AG10803 (cell line): ENCODE measurements at regions not wholly inside any gene's neighbourhood (a gene's known extent, or its start where the extent isn't known, plus 50 kb on each side); places are given as distances from the start of the nearest gene placed in this dataset.
A peak's percentile ranks its signal among the peaks of the same experiment; 100 is the strongest.
"Not testable (repeated sequence)": the region's sequence is repeated elsewhere in the genome, so short reads cannot be mapped to it uniquely, and the experiment has no call there.

Source experiments
- DNase-seq: peaks from one replicate; pipeline ENCODE4 v3.0.0; 2010; ENCODE audit warnings: low read depth
- H3K4me3 ChIP-seq: 2 replicates; pipeline ENCODE4 v1.5.1; 2011; ENCODE audit warnings: mild to moderate bottlenecking, low read length, control low read depth
- CTCF ChIP-seq: conservative IDR thresholded peaks from 2 replicates; pipeline ENCODE4 v1.5.1; 2011; ENCODE audit warnings: mild to moderate bottlenecking, low read length, control low read depth, inconsistent platforms

DNA sequence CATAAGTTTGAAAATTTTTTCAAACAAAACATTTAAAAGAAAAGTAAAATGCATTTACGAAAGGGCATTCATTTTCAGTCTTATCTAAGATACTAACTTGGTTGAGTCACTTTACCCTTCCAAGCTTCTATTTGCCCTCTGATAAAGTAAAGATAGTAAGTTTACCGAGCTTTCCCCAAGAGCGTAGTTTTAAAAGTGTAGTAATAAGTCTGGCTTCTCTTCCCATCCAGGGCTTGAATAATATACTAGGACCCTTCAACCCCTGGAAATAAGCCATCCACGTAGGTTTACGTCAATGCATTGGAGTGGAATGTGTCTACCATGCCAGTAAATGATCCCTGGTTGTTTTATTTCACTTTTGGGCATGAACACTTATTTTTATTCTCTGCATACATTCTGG, 608.3 kb downstream of the NTRK3 start:
- DNase-seq, result peak; percentile 4
- TF ChIP-seq CTCF, result no peak
- H3K4me3 ChIP-seq, result no peak overlapping the region

DNA sequence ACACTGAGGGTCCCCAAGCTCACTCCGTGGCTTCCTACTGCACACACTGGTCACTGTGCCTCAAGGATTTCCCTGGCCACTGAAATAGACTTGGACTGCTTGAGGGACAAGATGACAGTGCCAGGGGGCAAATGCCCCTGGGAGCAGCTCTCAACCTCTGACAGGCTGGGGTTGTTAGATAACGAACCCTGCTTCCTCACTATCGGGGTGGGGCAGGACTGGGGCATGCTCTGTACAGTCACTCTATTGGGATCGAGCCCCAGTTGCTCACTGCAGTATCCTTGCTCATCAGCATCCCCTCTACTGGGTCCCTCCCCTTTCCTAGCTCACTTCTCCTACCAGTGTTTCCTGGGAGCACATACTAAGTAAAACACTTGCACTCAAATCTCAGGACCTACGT, 610.8 kb downstream of the NTRK3 start:
- DNase-seq, result no peak
- no peak overlapping the region for H3K4me3 ChIP-seq
- TF ChIP-seq CTCF, result no peak

GRCh38 chr15:87642997-87643396, 613.5 kb downstream of the NTRK3 start:
- not testable (repeated sequence) for H3K4me3 ChIP-seq, DNase-seq

- no peak for DNase-seq
- H3K4me3 ChIP-seq, result no peak overlapping the region
- no peak for TF ChIP-seq CTCF
Observed at GRCh38 chr15:87639305-87640011, 617.1 kb downstream of the NTRK3 start.

GRCh38 chr15:87638554-87639083, 617.9 kb downstream of the NTRK3 start:
- H3K4me3 ChIP-seq, result no peak overlapping the region
- no peak for DNase-seq
- no peak for TF ChIP-seq CTCF

DNA sequence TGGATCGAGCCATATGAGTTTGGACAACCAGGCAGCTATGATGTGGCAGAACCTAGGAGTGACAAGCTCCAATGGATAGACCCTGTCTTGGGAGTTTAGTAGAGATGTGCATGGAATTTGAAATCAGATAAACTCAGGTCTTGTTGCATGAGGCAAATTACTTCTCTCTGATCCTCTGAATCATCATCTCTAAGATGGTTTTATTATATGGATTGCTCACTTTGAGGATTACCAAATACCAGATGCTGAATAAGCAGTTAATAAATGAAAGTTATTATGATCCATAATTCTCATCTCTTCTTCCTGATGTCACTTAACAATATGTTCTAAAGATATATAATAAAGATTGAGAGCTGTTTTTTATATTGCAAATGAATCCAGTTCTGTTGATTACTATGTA, 622.2 kb downstream of the NTRK3 start:
- TF ChIP-seq CTCF, result no peak
- DNase-seq, result peak; percentile 8
- H3K4me3 ChIP-seq, result no peak overlapping the region

DNA sequence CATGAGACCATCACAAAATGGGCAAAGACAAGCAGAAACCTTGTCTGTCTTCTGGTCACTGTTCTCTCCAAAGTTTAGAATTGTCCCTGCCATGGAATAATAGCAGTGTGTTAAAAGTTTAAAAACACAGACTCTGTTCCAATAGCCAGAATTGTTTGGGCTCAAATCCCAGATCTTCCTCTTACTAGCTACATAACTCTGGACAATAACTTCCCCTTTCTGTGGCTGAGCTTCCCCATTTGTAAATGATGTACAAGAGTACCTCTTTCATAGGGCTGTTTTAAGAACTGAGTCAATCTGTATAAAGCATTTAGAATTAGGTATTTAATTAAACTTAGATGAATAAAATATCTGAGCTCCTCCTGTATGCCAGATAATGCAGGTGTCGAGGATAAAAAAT, 623.0 kb downstream of the NTRK3 start:
- no peak overlapping the region for H3K4me3 ChIP-seq
- no peak for TF ChIP-seq CTCF
- no peak for DNase-seq
